Endothelial cell of umbilical vein (primary cell): ENCODE measurements at regions not wholly inside any gene's neighbourhood (a gene's known extent, or its start where the extent isn't known, plus 50 kb on each side); places are given as distances from the start of the nearest gene placed in this dataset.

Experiments
- BruUV-seq: library from RNA; stranded (reverse); fragments of 400-500 nt; replicated peaks from 2 replicates; lab custom pipeline; 2021; lab: Mats Ljungman, UMichigan
- CTCF ChIA-PET: fragments of 300-600, 350-600 bp; sonication (Branson Sonifier 250); formaldehyde crosslinking; loops from one replicate; lab custom pipeline; 2021; ENCODE audit warnings: antibody characterized with exemption, inconsistent platforms; lab: Charles Lee
- POLR2A ChIA-PET: fragments of 300-600, 350-600 bp; sonication (Branson Sonifier 250); formaldehyde crosslinking; loops from one replicate; lab custom pipeline; 2021; ENCODE audit warnings: antibody characterized with exemption, inconsistent platforms; lab: Charles Lee
- DNase-seq: peaks from one replicate; pipeline ENCODE4 v3.0.0-alpha.2; 2011; ENCODE audit warnings: low read depth, low spot score
- FAIRE-seq: peaks from 2 replicates; lab custom pipeline; 2011; peaks lifted over from hg19 to GRCh38; lab: Jason Lieb, UNC
- H2AFZ ChIP-seq: 2 replicates; pipeline ENCODE4 v1.6.0; 2012; ENCODE audit warnings: low read depth, low read length, control low read depth, inconsistent platforms
- H3K27ac ChIP-seq: 2 replicates; pipeline ENCODE4 v1.5.1; 2011; ENCODE audit warnings: low read depth, mild to moderate bottlenecking, control low read depth, low read length, moderate library complexity; ENCODE audit not compliant: insufficient read depth
- H3K27me3 ChIP-seq, 2 experiments: 2 replicates each; pipeline versions ENCODE4 v1.6.0 to v1.6.1; 2011; ENCODE audit warnings: low read length in 2 of 2, mixed read lengths in 1 of 2; ENCODE audit not compliant: control insufficient read depth in 2 of 2, insufficient read depth in 2 of 2
- H3K36me3 ChIP-seq, 2 experiments: 2 replicates in 1 of 2; 3 replicates in 1 of 2; pipeline ENCODE4 v1.5.1; 2011; ENCODE audit warnings: low read length in 2 of 2, mild to moderate bottlenecking in 1 of 2, moderate library complexity in 1 of 2; ENCODE audit not compliant: control insufficient read depth in 2 of 2, insufficient read depth in 2 of 2; ENCODE audit errors: extremely low read depth in 1 of 2
- H3K4me1 ChIP-seq: 3 replicates; pipeline ENCODE4 v1.5.1; 2011; ENCODE audit warnings: mild to moderate bottlenecking, low read length; ENCODE audit not compliant: control insufficient read depth, insufficient read depth; ENCODE audit errors: extremely low read depth
- H3K4me2 ChIP-seq: 2 replicates; pipeline ENCODE4 v1.6.1; 2011; ENCODE audit warnings: low read length, control low read depth, mixed read lengths; ENCODE audit not compliant: insufficient read depth
- H3K4me3 ChIP-seq, 3 experiments: fragments of 200-600 bp in 1 of 3; sonication (generic), shearing (Covaris generic) in 1 of 3; replicated peaks in 1 of 3; 2 replicates each; pipeline ENCODE4 v1.5.1; 2011 to 2016; ENCODE audit warnings: control low read depth in 3 of 3, low read length in 3 of 3, mild to moderate bottlenecking in 2 of 3, inconsistent platforms in 1 of 3, low read depth in 1 of 3, moderate library complexity in 1 of 3; ENCODE audit not compliant: insufficient read depth in 1 of 3
- H3K79me2 ChIP-seq: 2 replicates; pipeline ENCODE4 v1.6.0; 2012; ENCODE audit warnings: low read length, inconsistent platforms; ENCODE audit not compliant: control insufficient read depth, insufficient read depth
- H3K9ac ChIP-seq: replicated peaks from 2 replicates; pipeline ENCODE3; 2011; ENCODE audit warnings: low read length, control low read depth; ENCODE audit not compliant: insufficient read depth; ENCODE audit errors: extremely low read depth
- H3K9me1 ChIP-seq: replicated peaks from 3 replicates; pipeline ENCODE4 v1.6.0; 2011; ENCODE audit warnings: mild to moderate bottlenecking, low read length; ENCODE audit not compliant: control insufficient read depth, insufficient read depth; ENCODE audit errors: extremely low read depth
- H3K9me3 ChIP-seq: replicated peaks from 2 replicates; pipeline ENCODE4 v1.5.1; 2012; ENCODE audit warnings: low read length, inconsistent platforms; ENCODE audit not compliant: control insufficient read depth, insufficient read depth
- H4K20me1 ChIP-seq: replicated peaks from 2 replicates; pipeline ENCODE3; 2011; ENCODE audit warnings: mild to moderate bottlenecking, low read length; ENCODE audit not compliant: control insufficient read depth, insufficient read depth; ENCODE audit errors: extremely low read depth
- GATA2 ChIP-seq: IDR thresholded peaks from 2 replicates; pipeline ENCODE4 v1.7.0; 2011; ENCODE audit warnings: low read depth, mild to moderate bottlenecking, moderate library complexity, mixed read lengths, low read length; ENCODE audit not compliant: insufficient read length, insufficient read depth
- JUN ChIP-seq: IDR thresholded peaks from 2 replicates; pipeline ENCODE4 v1.6.1; 2011; ENCODE audit warnings: borderline replicate concordance, low read depth; ENCODE audit not compliant: insufficient read length, insufficient read depth
- MAX ChIP-seq: IDR thresholded peaks from 2 replicates; pipeline ENCODE4 v1.6.1; 2011; ENCODE audit not compliant: insufficient read depth, insufficient read length
- MYC ChIP-seq: IDR thresholded peaks from one replicate; pipeline ENCODE4 v1.6.1; 2011; ENCODE audit warnings: mild to moderate bottlenecking, low read depth, low read length
- POLR2A ChIP-seq: IDR thresholded peaks from 2 replicates; pipeline ENCODE4 v1.6.1; 2012; ENCODE audit warnings: low read depth, mild to moderate bottlenecking, control low read depth, low read length
- dilution Hi-C: fragments of 300-500 bp; cut with MboI; formaldehyde crosslinking; loops from one replicate; pipeline ENCODE4 v1.15.0; 2019; ENCODE audit warnings: low sequenced_read_pairs; ENCODE audit not compliant: extremely low pct_ligation_motif_present
- intact Hi-C: fragments of 100-400 bp; cut with micrococcal nuclease; formaldehyde crosslinking; loops from one replicate; pipeline ENCODE4 v1.10.0; 2022

- Histone ChIP-seq H3K9me3 (no peaks in the 10 kb centered on the region), H3K4me3 (no peak overlapping the region), H3K4me2 (no peak overlapping the region), H3K9ac (no peak overlapping the region), H3K4me1 (no peaks in the 10 kb centered on the region), H3K79me2 (no peaks in the 10 kb centered on the region), H2AFZ (no peak overlapping the region), H3K27me3 (no peaks in the 10 kb centered on the region), H3K27ac (no peak overlapping the region), H3K9me1 (no peaks in the 10 kb centered on the region), H4K20me1 (no peaks in the 10 kb centered on the region), H3K36me3 (no peaks in the 10 kb centered on the region)
- TF ChIP-seq POLR2A = no peak
- TF ChIP-seq GATA2 = no peak
- TF ChIP-seq MYC = no peak
- no peak for TF ChIP-seq MAX
- no peak for TF ChIP-seq JUN
- intact Hi-C loops (no loop called here), dilution Hi-C loops (no loop called here)
- CTCF ChIA-PET = no interaction called here
- FAIRE-seq (no peak), DNase-seq (no peak)
- no TSS peak for BruUV-seq
- POLR2A ChIA-PET = no interaction called here
Measured at GRCh38 chr2:147610496-147611040, 234.3 kb upstream of the ACVR2A start.

GRCh38 chr2:147609301-147609700 lies 235.5 kb upstream of the ACVR2A start:
- Histone ChIP-seq H3K79me2 (no peaks in the 10 kb centered on the region), H3K4me1 (no peaks in the 10 kb centered on the region), H3K27ac (no peak overlapping the region), H4K20me1 (no peaks in the 10 kb centered on the region), H3K9me1 (no peaks in the 10 kb centered on the region), H3K9ac (no peak overlapping the region), H3K4me2 (no peak overlapping the region), H3K36me3 (no peaks in the 10 kb centered on the region), H3K9me3 (no peaks in the 10 kb centered on the region), H3K27me3 (no peaks in the 10 kb centered on the region), H3K4me3 (no peak overlapping the region), H2AFZ (no peak overlapping the region)
- no TSS peak for BruUV-seq
- ChIA-PET POLR2A (no interaction called here), CTCF (no interaction called here)
- DNase-seq (no peak), FAIRE-seq (no peak)
- TF ChIP-seq GATA2 = no peak
- no peak for TF ChIP-seq POLR2A
- dilution Hi-C loops = no loop called here
- intact Hi-C loops = no loop called here
